Erythroblast (primary cell): ENCODE measurements at regions not wholly inside any gene's neighbourhood (a gene's known extent, or its start where the extent isn't known, plus 50 kb on each side); places are given as distances from the start of the nearest gene placed in this dataset.

Experiments used
- GATA1 ChIP-seq: IDR thresholded peaks from 2 replicates; pipeline ENCODE4 v1.6.1; 2011; ENCODE audit warnings: low read depth, mild to moderate bottlenecking, control low read depth, low read length, moderate library complexity
- POLR2A ChIP-seq: IDR thresholded peaks from 2 replicates; pipeline ENCODE4 v1.6.1; 2011; ENCODE audit warnings: mild to moderate bottlenecking, low read length

DNA sequence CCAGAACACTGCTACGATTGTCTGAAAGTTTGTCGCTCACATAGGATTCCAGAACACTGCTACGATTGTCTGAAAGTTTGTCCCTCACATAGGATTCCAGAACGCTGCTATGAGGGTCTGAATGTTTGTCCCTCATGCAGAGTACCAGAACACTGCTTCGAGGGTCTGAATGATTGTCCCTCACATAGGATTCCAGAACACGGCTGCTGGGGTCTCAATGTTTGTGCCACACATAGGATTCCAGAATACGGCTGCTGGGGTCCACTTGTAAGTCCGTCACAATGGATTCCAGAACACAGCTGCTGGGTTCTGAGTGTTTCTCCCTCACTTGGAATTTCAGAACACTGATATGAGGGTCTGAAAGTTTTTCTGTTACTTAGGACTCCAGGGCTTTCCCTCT, 203.3 kb downstream of the FOXD4L6 start:
- no peak for TF ChIP-seq POLR2A
- TF ChIP-seq GATA1, result no peak
